GM23338 (cell line): ENCODE measurements at regions not wholly inside any gene's neighbourhood (a gene's known extent, or its start where the extent isn't known, plus 50 kb on each side); places are given as distances from the start of the nearest gene placed in this dataset.

Source experiments
- ATAC-seq: fragments of 200-7000 bp; cut with Tn5 transposase; 3 replicates; pipeline ENCODE4 v1.9.1; 2020
- DNase-seq: peaks from one replicate; pipeline ENCODE4 v3.0.0-alpha.2; 2015; ENCODE audit warnings: low spot score
- H2AFZ ChIP-seq: fragments of 200-600 bp; sonication (generic); 2 replicates; pipeline ENCODE4 v1.8.0; 2016; ENCODE audit warnings: antibody characterized with exemption, mild to moderate bottlenecking, moderate library complexity
- H3F3A ChIP-seq: fragments of 200-600 bp; sonication (generic); replicated peaks from 2 replicates; pipeline ENCODE4 v1.8.0; 2017; ENCODE audit warnings: antibody characterized with exemption, mixed run types, low read depth
- H3K27ac ChIP-seq: fragments of 200-600 bp; sonication (generic); 2 replicates; pipeline ENCODE4 v1.6.1; 2016; ENCODE audit warnings: low read depth
- H3K27me3 ChIP-seq: fragments of 200-600 bp; sonication (generic); 2 replicates; pipeline ENCODE4 v1.8.0; 2016; ENCODE audit warnings: mild to moderate bottlenecking, mixed run types, moderate library complexity; ENCODE audit not compliant: insufficient read depth
- H3K36me3 ChIP-seq: fragments of 200-600 bp; sonication (generic); 2 replicates; pipeline ENCODE4 v1.8.0; 2016; ENCODE audit warnings: mild to moderate bottlenecking; ENCODE audit not compliant: insufficient read depth
- H3K4me1 ChIP-seq: fragments of 200-600 bp; sonication (generic); 2 replicates; pipeline ENCODE4 v1.8.0; 2016; ENCODE audit warnings: mild to moderate bottlenecking, moderate library complexity; ENCODE audit not compliant: insufficient read depth
- H3K4me2 ChIP-seq: fragments of 200-600 bp; sonication (generic); 2 replicates; pipeline ENCODE4 v1.7.1; 2017; ENCODE audit warnings: mixed run types
- H3K4me3 ChIP-seq: fragments of 200-600 bp; sonication (generic); 2 replicates; pipeline ENCODE4 v1.6.1; 2016; ENCODE audit warnings: mixed run types
- H3K79me2 ChIP-seq: fragments of 200-600 bp; sonication (generic); replicated peaks from 2 replicates; pipeline ENCODE4 v1.8.0; 2017; ENCODE audit warnings: mild to moderate bottlenecking; ENCODE audit not compliant: insufficient read depth
- H3K9me2 ChIP-seq: fragments of 200-600 bp; sonication (generic); 2 replicates; pipeline ENCODE4 v1.8.0; 2017; ENCODE audit not compliant: insufficient read depth
- H4K20me1 ChIP-seq: fragments of 200-600 bp; sonication (generic); replicated peaks from 2 replicates; pipeline ENCODE4 v1.8.0; 2017; ENCODE audit warnings: mild to moderate bottlenecking; ENCODE audit not compliant: insufficient read depth
- H3K27ac Mint-ChIP-seq: 2 replicates; pipeline ENCODE4 v1.8.0; 2020; ENCODE audit warnings: inconsistent platforms, mild to moderate bottlenecking, moderate library complexity, mixed read lengths
- H3K27me3 Mint-ChIP-seq: 3 replicates; pipeline ENCODE4 v1.8.0; 2022; ENCODE audit warnings: low read depth, mild to moderate bottlenecking, moderate library complexity, mixed read lengths, inconsistent platforms; ENCODE audit not compliant: insufficient read depth, poor library complexity
- H3K36me3 Mint-ChIP-seq: 3 replicates; pipeline ENCODE4 v1.8.0; 2021; ENCODE audit warnings: low read depth, mild to moderate bottlenecking, inconsistent platforms, moderate library complexity, mixed read lengths
- H3K4me1 Mint-ChIP-seq: 3 replicates; pipeline ENCODE4 v1.8.0; 2020; ENCODE audit warnings: mild to moderate bottlenecking, inconsistent platforms, mixed read lengths
- H3K4me3 Mint-ChIP-seq: 3 replicates; pipeline ENCODE4 v1.8.0; 2021; ENCODE audit warnings: moderate library complexity, mild to moderate bottlenecking, inconsistent platforms, mixed read lengths
- H3K9me3 Mint-ChIP-seq: 3 replicates; pipeline ENCODE4 v1.8.0; 2020; ENCODE audit warnings: moderate library complexity, mild to moderate bottlenecking, inconsistent platforms, mixed read lengths
- CREB1 ChIP-seq: fragments of 250-450 bp; sonication (Bioruptor Pico); IDR thresholded peaks from 2 replicates; pipeline ENCODE4 v1.5.0; 2020; ENCODE audit warnings: low read depth, mild to moderate bottlenecking, moderate library complexity
- CTCF ChIP-seq, 2 experiments: fragments of 200-600 bp in 1 of 2; sonication (generic) in 1 of 2; conservative IDR thresholded peaks; 2 replicates each; pipeline versions ENCODE4 v1.5.1 to v1.6.1; 2016 to 2017; ENCODE audit warnings: antibody characterized with exemption in 2 of 2, low read depth in 2 of 2, mild to moderate bottlenecking in 2 of 2, moderate library complexity in 1 of 2
- ETS1 ChIP-seq: IDR thresholded peaks from 2 replicates; pipeline ENCODE4 v1.6.1; 2016; ENCODE audit warnings: antibody characterized with exemption
- JUNB ChIP-seq: IDR thresholded peaks from one replicate; pipeline ENCODE4 v1.6.1; 2016; ENCODE audit warnings: antibody characterized with exemption; ENCODE audit not compliant: unreplicated experiment
- POLR2AphosphoS5 ChIP-seq: IDR thresholded peaks from 2 replicates; pipeline ENCODE4 v1.6.1; 2016; ENCODE audit warnings: antibody characterized with exemption, low read depth
- ZNF331 ChIP-seq: fragments of 250-450 bp; sonication (Bioruptor Pico); IDR thresholded peaks from 2 replicates; pipeline ENCODE4 v1.5.0; 2020; ENCODE audit warnings: low read depth, mild to moderate bottlenecking, moderate library complexity
- ZNF462 ChIP-seq: fragments of 250-450 bp; sonication (Bioruptor Pico); IDR thresholded peaks from 2 replicates; pipeline ENCODE4 v1.5.0; 2020; ENCODE audit warnings: mild to moderate bottlenecking, moderate library complexity

- TF ChIP-seq ZNF462 (CRISPR knock-in tag) = no peak
Measured at GRCh38 chr12:97805146-97805545, 342.5 kb downstream of the RMST start (continued).

GRCh38 chr12:97813301-97813700 lies 350.7 kb downstream of the RMST start:
- H2AFZ ChIP-seq = no peak overlapping the region
- no peaks in the 10 kb centered on the region for H3K36me3 Mint-ChIP-seq
- no peak overlapping the region for H3K27ac Mint-ChIP-seq
- TF ChIP-seq JUNB (no peak), POLR2AphosphoS5 (no peak), CTCF (conservative IDR thresholded peaks at IDR 0.05; ENCODE audit: low read depth in 2 of 2) (no peak), ZNF331 (CRISPR knock-in tag) (no peak), ZNF462 (CRISPR knock-in tag) (no peak), ETS1 (no peak), CREB1 (CRISPR knock-in tag) (no peak)

More at GRCh38 chr12:97813301-97813700, 350.7 kb downstream of the RMST start:
- no peak for ATAC-seq
- Histone ChIP-seq H3K36me3 (no peaks in the 10 kb centered on the region), H3K4me1 (no peaks in the 10 kb centered on the region), H3K79me2 (no peaks in the 10 kb centered on the region), H3K4me2 (no peak overlapping the region), H3F3A (no peaks in the 10 kb centered on the region), H3K27ac (no peak overlapping the region), H3K27me3 (no peaks in the 10 kb centered on the region), H3K4me3 (no peak overlapping the region), H4K20me1 (no peaks in the 10 kb centered on the region), H3K9me2 (peaks cover 4% of the 10 kb centered on the region; the same call in 1 of the 2 replicates)
- H3K27me3 Mint-ChIP-seq = peaks cover 3% of the 10 kb centered on the region
- no peaks in the 10 kb centered on the region for H3K9me3 Mint-ChIP-seq
- H3K4me1 Mint-ChIP-seq = peaks cover 7% of the 10 kb centered on the region; the same call in 2 of the 3 replicates
- H3K4me3 Mint-ChIP-seq = no peak overlapping the region
- no peak for DNase-seq
